B cell (primary cell): ENCODE measurements at regions not wholly inside any gene's neighbourhood (a gene's known extent, or its start where the extent isn't known, plus 50 kb on each side); places are given as distances from the start of the nearest gene placed in this dataset.

Experiments
- ATAC-seq: fragments of 200-7000 bp; cut with Tn5 transposase; one replicate; pipeline ENCODE4 v1.10.0; 2021; ENCODE audit warnings: low read depth, mild to moderate bottlenecking, moderate number of reproducible peaks, moderate library complexity
- CTCF ChIA-PET: fragments of 350-600 bp; sonication (Branson Sonifier 250); formaldehyde crosslinking; loops from one replicate; lab custom pipeline; 2021; ENCODE audit warnings: antibody characterized with exemption, inconsistent platforms; lab: Charles Lee
- POLR2A ChIA-PET: fragments of 350-600 bp; sonication (Branson Sonifier 250); formaldehyde crosslinking; loops from one replicate; lab custom pipeline; 2021; ENCODE audit warnings: antibody characterized with exemption; lab: Charles Lee
- DNase-seq: peaks from one replicate; pipeline ENCODE4 v3.0.0; 2013
- H2AFZ ChIP-seq: 2 replicates; pipeline ENCODE4 v1.6.1; 2012; ENCODE audit warnings: mild to moderate bottlenecking, low read depth, low read length; ENCODE audit not compliant: insufficient read depth, poor library complexity, severe bottlenecking
- H3K27ac ChIP-seq, 2 donors: 1 replicate in 1 of 2; 2 replicates in 1 of 2; pipeline ENCODE4 v1.5.1; 2012 to 2013; ENCODE audit warnings: low read length in 2 of 2, mild to moderate bottlenecking in 2 of 2, moderate library complexity in 1 of 2
- H3K27me3 ChIP-seq, 4 experiments: fragments of 200-600 bp in 1 of 4; sonication (generic) in 1 of 4; replicated peaks in 1 of 4; 1 replicate in 2 of 4; 2 replicates in 2 of 4; pipeline versions ENCODE4 v1.6.1 to v1.7.0; 2013 to 2016; ENCODE audit warnings: low read length in 3 of 4, mild to moderate bottlenecking in 2 of 4, mixed read lengths in 1 of 4, moderate library complexity in 1 of 4; ENCODE audit not compliant: insufficient read depth in 4 of 4, control insufficient read depth in 3 of 4; ENCODE audit errors: control extremely low read depth in 1 of 4
- H3K36me3 ChIP-seq, 2 experiments: replicated peaks in 1 of 2; 1 replicate in 1 of 2; 2 replicates in 1 of 2; pipeline versions ENCODE4 v1.6.1 to v1.7.1; 2013; ENCODE audit warnings: low read length in 1 of 2; ENCODE audit not compliant: insufficient read depth in 2 of 2, control insufficient read depth in 1 of 2; ENCODE audit errors: control extremely low read depth in 1 of 2, extremely low read depth in 1 of 2
- H3K4me1 ChIP-seq, 2 donors: fragments of 200-600 bp in 1 of 2; sonication (generic) in 1 of 2; 1 replicate in 1 of 2; 2 replicates in 1 of 2; pipeline versions ENCODE4 v1.5.1 to v1.6.1; 2013 to 2017; ENCODE audit warnings: low read length in 2 of 2; ENCODE audit not compliant: control insufficient read depth in 2 of 2, insufficient read depth in 2 of 2
- H3K4me2 ChIP-seq: replicated peaks from 2 replicates; pipeline ENCODE3; 2012; ENCODE audit warnings: mild to moderate bottlenecking, low read depth, low read length; ENCODE audit not compliant: poor library complexity, severe bottlenecking
- H3K4me3 ChIP-seq, 5 experiments: fragments of 200-600 bp in 1 of 5; sonication (generic) in 1 of 5; 1 replicate in 3 of 5; 2 replicates in 2 of 5; pipeline versions ENCODE4 v1.5.1 to v1.7.0; 2011 to 2016; ENCODE audit warnings: low read length in 4 of 5, mild to moderate bottlenecking in 4 of 5, low read depth in 2 of 5, control low read depth in 1 of 5, moderate library complexity in 1 of 5; ENCODE audit not compliant: insufficient read depth in 1 of 5; ENCODE audit errors: control extremely low read depth in 1 of 5, extremely low read depth in 1 of 5
- H3K79me2 ChIP-seq: fragments of 200-600 bp; sonication (generic); one replicate; pipeline ENCODE4 v1.6.0; 2016; ENCODE audit warnings: low read length; ENCODE audit not compliant: control insufficient read depth, insufficient read depth
- H3K9ac ChIP-seq: fragments of 200-600 bp; sonication (generic); 2 replicates; pipeline ENCODE4 v1.6.1; 2017; ENCODE audit warnings: mild to moderate bottlenecking, low read length, moderate library complexity
- H3K9me3 ChIP-seq, 3 donors: one replicate each; pipeline versions ENCODE4 v1.6.1 to v1.7.1; 2013; ENCODE audit warnings: low read length in 2 of 3; ENCODE audit not compliant: control insufficient read depth in 2 of 3, insufficient read depth in 1 of 3; ENCODE audit errors: control extremely low read depth in 1 of 3
- H4K20me1 ChIP-seq: 2 replicates; pipeline ENCODE4 v1.6.0; 2012; ENCODE audit warnings: mild to moderate bottlenecking, low read length; ENCODE audit not compliant: insufficient read depth, control insufficient read depth, poor library complexity, severe bottlenecking
- H3K27ac Mint-ChIP-seq: one replicate; pipeline ENCODE4 v1.8.0; 2021; ENCODE audit warnings: mixed read lengths
- H3K27me3 Mint-ChIP-seq: one replicate; pipeline ENCODE4 v1.8.0; 2021; ENCODE audit warnings: mixed read lengths
- H3K4me1 Mint-ChIP-seq: one replicate; pipeline ENCODE4 v1.8.0; 2021; ENCODE audit warnings: mixed read lengths
- H3K4me3 Mint-ChIP-seq: one replicate; pipeline ENCODE4 v1.8.0; 2021; ENCODE audit warnings: mixed read lengths
- H3K9me3 Mint-ChIP-seq: one replicate; pipeline ENCODE4 v1.8.0; 2022; ENCODE audit warnings: mixed read lengths; ENCODE audit not compliant: insufficient read depth
- CTCF ChIP-seq: fragments of 200-600 bp; IDR thresholded peaks from one replicate; pipeline ENCODE4 v1.8.0; 2022; ENCODE audit warnings: antibody characterized with exemption, mild to moderate bottlenecking
- EZH2 ChIP-seq: IDR thresholded peaks from 2 replicates; pipeline ENCODE4 v1.6.1; 2012; ENCODE audit warnings: borderline replicate concordance, low read depth, mild to moderate bottlenecking, moderate library complexity, low read length; ENCODE audit not compliant: insufficient read depth, poor library complexity, severe bottlenecking
- WGBS: methylation state at CpG from one replicate; pipeline ENCODE4 v1.1.5; 2013; ENCODE audit warnings: missing lambda C conversion rate; ENCODE audit not compliant: insufficient coverage; 5-methylcytosine and 5-hydroxymethylcytosine counted together
- intact Hi-C: fragments of 100-400 bp; cut with micrococcal nuclease; formaldehyde crosslinking; loops from one replicate; pipeline ENCODE4 v1.10.0; 2022

GRCh38 chr3:14595561-14595960 lies 55.4 kb upstream of the GRIP2 start:
- H3K27ac ChIP-seq, result no peak overlapping the region
- H3K9ac ChIP-seq, result no peak overlapping the region
- POLR2A ChIA-PET, result no interaction called here
- H4K20me1 ChIP-seq, result no peaks in the 10 kb centered on the region
- H3K4me2 ChIP-seq, result no peak overlapping the region
- no peak for ATAC-seq
- Mint-ChIP-seq H3K27ac (no peak overlapping the region), H3K9me3 (no peaks in the 10 kb centered on the region), H3K4me3 (no peak overlapping the region), H3K27me3 (peaks cover 56% of the 10 kb centered on the region), H3K4me1 (no peaks in the 10 kb centered on the region)
- CTCF ChIA-PET, result no interaction called here
- WGBS, result 69% methylated on average over 8 of the region's 8 CpGs
- no peaks in the 10 kb centered on the region for H3K79me2 ChIP-seq
- intact Hi-C loops, result no loop called here
- no peak overlapping the region for H2AFZ ChIP-seq
- H3K4me1 ChIP-seq, result no peaks in the 10 kb centered on the region
- no peaks in the 10 kb centered on the region for H3K36me3 ChIP-seq
- no peak overlapping the region for H3K4me3 ChIP-seq
- TF ChIP-seq EZH2, result no peak
- TF ChIP-seq CTCF, result no peak
- no peak for DNase-seq
- peaks cover 0 to 25% (median 3%) of the 10 kb centered on the region in 4 experiments for H3K27me3 ChIP-seq
- H3K9me3 ChIP-seq, result peaks cover 0 to 8% (median 0%) of the 10 kb centered on the region in 3 donors

GRCh38 chr3:14597266-14597665 lies 54.3 kb upstream of the CCDC174 start:
- Histone ChIP-seq H3K36me3 (no peaks in the 10 kb centered on the region), H3K27me3 (peaks cover 0 to 40% (median 5%) of the 10 kb centered on the region in 4 experiments), H3K4me3 (no peak overlapping the region), H3K9ac (no peak overlapping the region), H3K4me2 (no peak overlapping the region), H2AFZ (no peak overlapping the region), H3K9me3 (peaks cover 0 to 14% (median 0%) of the 10 kb centered on the region in 3 donors), H3K79me2 (no peaks in the 10 kb centered on the region), H4K20me1 (no peaks in the 10 kb centered on the region), H3K4me1 (no peaks in the 10 kb centered on the region), H3K27ac (no peak overlapping the region)
- POLR2A ChIA-PET, result no interaction called here
- ATAC-seq, result no peak
- Mint-ChIP-seq H3K27ac (no peak overlapping the region), H3K4me1 (no peaks in the 10 kb centered on the region), H3K9me3 (no peaks in the 10 kb centered on the region), H3K27me3 (peaks cover 62% of the 10 kb centered on the region), H3K4me3 (no peak overlapping the region)
- intact Hi-C loops, result no loop called here
- CTCF ChIA-PET, result interaction anchor here (0.6 kb wide), 1 partner anchor 78 kb away, joined by 3 read pairs; no protein-coding TSS in a partner anchor
- no CpG with 5 or more reads among the region's 3 CpGs for WGBS
- TF ChIP-seq CTCF, result no peak
- DNase-seq, result no peak
